NCI-H82 treated with DMSO at 0.1 percent for 48 hours (cell line): ENCODE measurements at regions not wholly inside any gene's neighbourhood (a gene's known extent, or its start where the extent isn't known, plus 50 kb on each side); places are given as distances from the start of the nearest gene placed in this dataset.
A peak's percentile ranks its signal among the peaks of the same experiment; 100 is the strongest.

Experiments used
- DNase-seq: peaks from one replicate; lab custom pipeline; 2025; ENCODE audit not compliant: unreplicated experiment; lab: John Stamatoyannopoulos, UW

DNA sequence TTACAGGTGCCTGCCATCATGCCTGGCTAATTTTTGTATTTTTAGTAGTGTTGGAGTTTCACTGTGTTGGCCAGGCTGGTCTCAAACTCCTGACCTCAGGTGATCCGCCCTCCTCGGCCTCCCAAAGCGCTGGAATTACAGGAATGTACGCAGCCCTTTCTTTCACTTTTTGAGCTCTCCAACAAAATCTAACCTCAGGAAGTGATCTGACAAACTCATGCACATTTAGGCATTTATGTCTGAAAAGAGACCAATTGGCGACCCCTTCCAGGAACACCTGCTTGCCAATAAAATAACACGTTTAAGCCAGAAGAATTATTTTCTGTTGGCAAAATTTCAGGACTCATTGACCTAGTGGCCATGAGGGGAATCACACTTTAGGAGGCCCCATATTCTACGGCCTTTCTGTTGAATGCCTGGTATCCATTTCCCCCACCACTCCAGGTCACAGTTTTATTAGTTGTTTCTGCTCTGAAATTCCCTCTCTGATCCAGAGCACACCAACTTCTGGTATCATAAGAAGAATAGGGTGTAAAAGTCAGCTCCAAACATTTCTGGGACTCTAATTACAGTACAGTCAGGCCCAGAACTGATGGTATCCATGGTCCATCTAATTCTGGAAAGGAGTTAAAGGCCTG, 65.8 kb upstream of the FRMD4A start:
- DNase-seq, result no peak

GRCh38 chr10:14394179-14394578, 63.5 kb upstream of the FRMD4A start:
- no peak for DNase-seq

- peak; percentile 87 for DNase-seq
These were observed 60.6 kb upstream of the FRMD4A start for GRCh38 chr10:14391342-14391741.

GRCh38 chr10:14389981-14390590, 59.4 kb upstream of the FRMD4A start:
- DNase-seq, result no peak

DNA sequence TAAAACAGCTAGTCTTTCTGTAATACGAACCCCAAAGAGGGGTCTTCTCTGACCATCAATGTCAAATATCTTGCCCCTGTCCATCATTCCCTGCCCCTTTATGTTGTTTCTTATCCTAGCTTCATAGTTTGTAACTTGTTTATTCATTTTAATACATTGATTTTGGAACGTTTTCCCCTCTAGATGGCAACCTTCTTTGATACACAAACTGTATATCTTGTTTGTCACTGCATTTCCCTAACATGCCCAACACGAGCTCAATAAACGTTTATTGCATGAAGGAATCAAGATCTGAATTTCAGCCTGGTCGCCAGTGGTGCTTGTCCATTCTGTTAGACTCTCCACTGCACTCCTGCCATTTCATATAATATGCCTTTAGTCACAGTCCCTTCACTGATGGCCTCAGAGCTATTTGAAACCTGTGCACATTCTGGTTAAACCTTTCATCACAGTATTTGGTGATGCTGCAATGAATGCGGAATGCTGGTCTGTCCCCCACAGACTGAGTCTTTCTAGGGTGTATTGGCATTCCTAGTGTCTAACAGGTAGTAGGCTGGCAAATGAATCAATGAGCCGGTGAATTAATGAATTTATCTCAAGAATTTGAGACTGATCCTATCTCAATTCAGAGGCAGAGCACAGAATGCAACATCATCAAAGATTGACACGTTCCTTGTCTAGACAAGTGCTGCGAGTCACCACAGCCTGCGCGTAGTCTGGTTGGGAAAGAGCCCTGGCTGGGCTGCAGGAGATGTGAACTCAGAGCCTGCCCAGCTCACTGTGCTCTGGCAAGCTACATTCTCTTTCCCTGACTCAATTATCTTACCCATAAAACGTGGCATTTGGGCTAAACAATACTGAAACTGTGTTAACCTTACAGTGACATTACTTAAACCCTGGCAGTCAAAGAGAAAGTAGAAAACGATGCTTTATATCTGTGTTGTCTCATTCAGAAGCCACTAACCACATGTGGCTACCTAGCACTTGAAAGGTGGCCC, 55.2 kb upstream of the FRMD4A start:
- no peak for DNase-seq

DNA sequence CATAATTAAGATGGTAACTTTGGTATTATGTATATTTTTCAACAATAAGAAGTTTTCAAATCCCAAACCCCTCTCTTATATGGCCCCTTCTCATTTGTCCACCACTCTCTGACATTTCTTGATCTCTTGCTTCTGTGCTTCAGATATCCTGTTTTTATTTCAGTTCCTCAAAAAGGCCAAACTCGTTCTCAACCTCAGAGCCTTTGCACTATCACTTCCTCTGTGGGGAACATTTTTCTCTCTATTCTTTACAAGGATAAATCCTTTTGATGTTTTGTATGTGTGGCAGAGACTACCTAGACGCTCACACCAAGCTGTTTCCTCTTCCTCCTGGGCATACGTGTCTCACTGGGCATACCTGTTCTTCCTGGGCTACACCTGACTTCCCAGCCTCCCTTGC, 54.2 kb upstream of the FRMD4A start:
- no peak for DNase-seq

- DNase-seq, result no peak
These were observed 53.5 kb upstream of the FRMD4A start for GRCh38 chr10:14384116-14384730.

- DNase-seq, result no peak
These were observed 52.5 kb upstream of the FRMD4A start for GRCh38 chr10:14383266-14383665.

GRCh38 chr10:14382531-14382930, 51.8 kb upstream of the FRMD4A start:
- DNase-seq, result no peak

DNA sequence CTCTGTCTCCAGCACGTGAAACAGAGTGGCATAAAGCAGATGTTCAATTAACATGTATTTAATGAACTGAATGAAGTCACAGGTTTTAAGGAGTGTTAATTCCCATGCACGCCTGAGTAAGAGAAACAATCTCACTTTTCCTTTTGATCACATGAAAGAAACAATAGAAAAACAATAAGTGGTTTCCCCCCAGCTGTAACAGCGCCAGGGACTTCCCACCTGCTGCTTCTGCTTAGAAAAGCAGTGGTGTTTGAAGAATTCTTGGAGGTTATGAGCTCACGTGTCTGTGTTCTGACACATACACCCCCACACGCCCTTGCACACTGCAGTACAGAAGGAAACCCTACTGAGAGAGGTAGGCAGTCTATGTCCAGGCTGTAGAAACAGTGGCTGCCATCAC, 51.3 kb upstream of the FRMD4A start:
- DNase-seq, result no peak

DNA sequence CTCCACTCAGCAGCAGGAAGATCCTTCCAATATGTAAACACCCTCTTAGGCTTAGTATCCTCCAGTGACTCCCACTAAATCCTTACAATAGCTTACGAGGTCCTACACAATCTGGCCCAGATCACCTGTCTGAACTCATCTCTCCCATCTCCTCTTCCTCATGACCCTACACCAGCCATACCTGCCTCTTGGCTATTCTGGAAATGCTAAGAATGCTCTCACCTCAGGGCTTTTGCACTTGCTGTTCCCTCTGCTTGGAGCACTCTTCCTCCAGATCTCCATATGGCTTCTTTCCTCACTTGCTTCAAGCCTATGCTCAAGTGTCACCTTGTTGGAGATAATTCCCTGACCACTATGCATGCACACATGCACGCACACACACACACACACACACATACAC, 50.8 kb upstream of the FRMD4A start:
- DNase-seq, result peak; percentile 10

DNA sequence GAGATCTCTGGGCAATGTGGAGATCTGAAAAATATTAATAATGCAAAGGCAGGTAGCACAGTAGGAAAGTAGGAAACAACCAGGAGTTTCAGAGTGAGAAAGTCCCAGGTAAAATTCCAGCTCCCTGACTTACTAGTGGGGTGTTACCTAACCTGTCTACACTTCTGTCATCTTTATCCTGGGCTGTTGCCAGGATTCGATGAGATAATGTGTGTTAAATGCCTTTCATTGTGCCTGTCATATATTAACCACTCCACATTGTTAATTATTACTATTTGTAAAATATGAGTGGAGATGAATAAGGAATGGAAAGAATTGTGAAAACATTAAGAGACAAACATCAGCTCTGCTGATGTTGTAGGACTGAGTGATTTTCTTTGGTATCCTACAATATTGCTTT, 50.0 kb upstream of the FRMD4A start:
- no peak for DNase-seq
